HCT116 (cell line): ENCODE measurements at regions not wholly inside any gene's neighbourhood (a gene's known extent, or its start where the extent isn't known, plus 50 kb on each side); places are given as distances from the start of the nearest gene placed in this dataset.

ENCODE experiments used
- ATAC-seq: fragments of 200-7000 bp; cut with Tn5 transposase; 2 replicates; pipeline ENCODE4 v1.9.1; 2020; ENCODE audit warnings: mild to moderate bottlenecking, moderate library complexity
- BruUV-seq: library from RNA; stranded (reverse); fragments of 400-500 nt; replicated peaks from 2 replicates; lab custom pipeline; 2021; lab: Mats Ljungman, UMichigan
- CTCF ChIA-PET: fragments of 300-600 bp; sonication (Branson Sonifier 250); formaldehyde crosslinking; loops from one replicate; lab custom pipeline; 2021; ENCODE audit warnings: antibody characterized with exemption; lab: Charles Lee
- POLR2A ChIA-PET: fragments of 300-600, 350-600 bp; sonication (Branson Sonifier 250); formaldehyde crosslinking; loops from one replicate; lab custom pipeline; 2021; ENCODE audit warnings: antibody characterized with exemption; lab: Charles Lee
- RAD21 ChIA-PET, 2 experiments: fragments of 300-600 bp; sonication (Branson Sonifier 250); formaldehyde crosslinking; loops; one replicate each; lab custom pipeline; 2023; ENCODE audit warnings: low total read pairs in 2 of 2; ENCODE audit not compliant: uncharacterized antibody in 2 of 2, unreplicated experiment in 2 of 2, low non-redundant PET in 1 of 2; lab: Charles Lee
- DNase-seq: peaks from one replicate; pipeline ENCODE4 v3.0.0-alpha.2; 2010; ENCODE audit warnings: low read depth, low spot score
- H2AFZ ChIP-seq: fragments of 200-600 bp; shearing (Covaris generic), sonication (generic); 2 replicates; pipeline ENCODE4 v1.6.1; 2017; ENCODE audit warnings: low read depth, mixed run types, mixed read lengths, antibody characterized with exemption, low read length; ENCODE audit not compliant: poor library complexity, severe bottlenecking
- H3K27ac ChIP-seq: 2 replicates; pipeline ENCODE4 v1.5.1; 2012; ENCODE audit warnings: low read depth, low read length
- H3K27me3 ChIP-seq: fragments of 200-600 bp; sonication (generic); 2 replicates; pipeline ENCODE4 v1.6.1; 2016; ENCODE audit warnings: mixed run types, low read length, mixed read lengths; ENCODE audit not compliant: insufficient read depth
- H3K36me3 ChIP-seq, 2 experiments: fragments of 200-500 bp in 1 of 2; fragments of 200-600 bp in 1 of 2; sonication (Bioruptor generic) in 1 of 2; sonication (generic) in 1 of 2; 2 replicates each; pipeline versions ENCODE4 v1.5.1 to v1.6.1; 2014 to 2016; ENCODE audit warnings: low read length in 2 of 2, inconsistent platforms in 1 of 2, mixed read lengths in 1 of 2, mixed run types in 1 of 2; ENCODE audit not compliant: insufficient read depth in 2 of 2, control insufficient read depth in 1 of 2
- H3K4me1 ChIP-seq, 2 experiments: fragments of 200-600 bp in 1 of 2; sonication (generic) in 1 of 2; 2 replicates each; pipeline versions ENCODE4 v1.5.1 to v1.6.1; 2012 to 2017; ENCODE audit warnings: low read length in 2 of 2, inconsistent platforms in 1 of 2, mild to moderate bottlenecking in 1 of 2, mixed read lengths in 1 of 2, mixed run types in 1 of 2, moderate library complexity in 1 of 2; ENCODE audit not compliant: insufficient read depth in 2 of 2, control insufficient read depth in 1 of 2
- H3K4me2 ChIP-seq: fragments of 200-600 bp; sonication (generic); 2 replicates; pipeline ENCODE4 v1.6.1; 2017; ENCODE audit warnings: mixed run types, low read length, mixed read lengths
- H3K4me3 ChIP-seq, 2 experiments: fragments of 200-600 bp in 1 of 2; sonication (generic) in 1 of 2; replicated peaks in 1 of 2; 2 replicates each; pipeline ENCODE4 v1.5.1; 2011 to 2016; ENCODE audit warnings: low read length in 2 of 2, control low read depth in 1 of 2, low read depth in 1 of 2, mild to moderate bottlenecking in 1 of 2, mixed read lengths in 1 of 2, mixed run types in 1 of 2
- H3K79me2 ChIP-seq: fragments of 200-600 bp; sonication (generic); 2 replicates; pipeline ENCODE4 v1.6.1; 2017; ENCODE audit warnings: mild to moderate bottlenecking, mixed run types, low read length, moderate library complexity, mixed read lengths; ENCODE audit not compliant: insufficient read depth
- H3K9ac ChIP-seq: fragments of 200-600 bp; sonication (generic); 2 replicates; pipeline ENCODE4 v1.6.1; 2016; ENCODE audit warnings: low read length, mixed read lengths
- H3K9me2 ChIP-seq: fragments of 200-600 bp; sonication (generic), shearing (Covaris generic); 2 replicates; pipeline ENCODE4 v1.6.1; 2017; ENCODE audit warnings: mixed run types, mild to moderate bottlenecking, moderate library complexity; ENCODE audit not compliant: insufficient read depth
- H3K9me3 ChIP-seq, 2 experiments: fragments of 200-500 bp in 1 of 2; fragments of 200-600 bp in 1 of 2; sonication (Bioruptor generic) in 1 of 2; sonication (generic) in 1 of 2; 2 replicates each; pipeline ENCODE4 v1.6.1; 2014 to 2017; ENCODE audit warnings: low read length in 2 of 2, mixed read lengths in 2 of 2, inconsistent platforms in 1 of 2, low read depth in 1 of 2, mild to moderate bottlenecking in 1 of 2, mixed run types in 1 of 2, moderate library complexity in 1 of 2; ENCODE audit not compliant: control insufficient read depth in 1 of 2, insufficient read depth in 1 of 2
- H4K20me1 ChIP-seq: fragments of 200-600 bp; sonication (generic), shearing (Covaris generic); 2 replicates; pipeline ENCODE4 v1.6.1; 2017; ENCODE audit warnings: mixed run types, mild to moderate bottlenecking, moderate library complexity; ENCODE audit not compliant: insufficient read depth
- EGR1 ChIP-seq: IDR thresholded peaks from 2 replicates; pipeline ENCODE4 v1.6.1; 2012; ENCODE audit warnings: low read depth
- ELF1 ChIP-seq: IDR thresholded peaks from 2 replicates; pipeline ENCODE4 v1.6.1; 2012; ENCODE audit warnings: low read depth, borderline replicate concordance
- EZH2 ChIP-seq: fragments of 200-600 bp; sonication (generic); IDR thresholded peaks from 2 replicates; pipeline ENCODE4 v1.6.1; 2017; ENCODE audit warnings: antibody characterized with exemption, mixed run types
- FOSL1 ChIP-seq: IDR thresholded peaks from 2 replicates; pipeline ENCODE4 v1.6.1; 2012; ENCODE audit warnings: low read depth
- JUND ChIP-seq: IDR thresholded peaks from 2 replicates; pipeline ENCODE4 v1.6.1; 2012
- POLR2A ChIP-seq: IDR thresholded peaks from 2 replicates; pipeline ENCODE4 v1.7.0; 2011; ENCODE audit warnings: borderline replicate concordance; ENCODE audit not compliant: insufficient read depth, insufficient read length; ENCODE audit errors: extremely low read depth
- POLR2AphosphoS5 ChIP-seq: IDR thresholded peaks from 2 replicates; pipeline ENCODE4 v1.6.1; 2011; ENCODE audit warnings: mild to moderate bottlenecking, low read depth, low read length, moderate library complexity
- SIN3A ChIP-seq: IDR thresholded peaks from 2 replicates; pipeline ENCODE4 v1.6.1; 2012; ENCODE audit warnings: low read depth
- YY1 ChIP-seq: IDR thresholded peaks from 2 replicates; pipeline ENCODE4 v1.6.1; 2011; ENCODE audit warnings: low read length, low read depth, moderate library complexity, mild to moderate bottlenecking; ENCODE audit not compliant: insufficient replicate concordance; ENCODE audit errors: extremely low read depth
- ZFX ChIP-seq: fragments of 450-650 bp; IDR thresholded peaks from 2 replicates; pipeline ENCODE4 v1.6.1; 2017
- ZNF274 ChIP-seq: fragments of 200-500 bp; sonication (Bioruptor generic); IDR thresholded peaks from 2 replicates; pipeline ENCODE4 v1.6.1; 2014; ENCODE audit warnings: mild to moderate bottlenecking, low read depth, low read length, inconsistent platforms
- intact Hi-C: fragments of 100-400 bp; cut with micrococcal nuclease; formaldehyde crosslinking; loops from 2 replicates; pipeline ENCODE4 v1.10.0; 2022
- TF ChIP-seq, protein P1 (sequence below): IDR thresholded peaks from 2 replicates; pipeline ENCODE4 v1.6.1; 2011; ENCODE audit warnings: mild to moderate bottlenecking, low read length, moderate library complexity; ENCODE audit not compliant: insufficient replicate concordance; ENCODE audit errors: extremely low read depth
- TF ChIP-seq, protein P2 (sequence below): IDR thresholded peaks from 2 replicates; pipeline ENCODE4 v1.6.1; 2012
- TF ChIP-seq, protein P3 (sequence below): IDR thresholded peaks from 2 replicates; pipeline ENCODE4 v1.6.1; 2012
- TF ChIP-seq, protein P4 (sequence below): IDR thresholded peaks from 2 replicates; pipeline ENCODE4 v1.6.1; 2012; ENCODE audit warnings: low read depth

DNA sequence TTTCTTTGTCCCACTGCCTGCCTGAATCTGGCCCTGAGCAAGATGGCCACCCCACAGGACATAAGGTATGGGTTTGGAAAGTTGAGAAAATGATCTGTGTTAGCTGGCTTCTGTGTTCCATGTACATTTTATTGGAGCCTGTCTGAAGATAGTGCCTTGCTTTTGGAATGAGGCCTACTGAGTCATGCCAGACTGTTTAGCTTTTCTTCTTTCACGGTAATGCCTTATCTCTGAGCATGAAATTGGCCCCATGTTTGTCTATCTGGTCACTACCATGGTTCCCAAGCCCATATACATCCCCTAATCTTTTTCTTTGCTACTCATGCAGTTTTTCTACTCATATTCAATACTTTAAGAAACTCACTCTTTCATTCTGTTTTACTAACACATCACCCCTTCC lies 85.1 kb upstream of the LMO4 start:
- H3K4me1 ChIP-seq: no peaks in the 10 kb centered on the region
- H3K9me3 ChIP-seq: no peaks in the 10 kb centered on the region
- no peak overlapping the region for H3K9ac ChIP-seq
- no peak overlapping the region for H3K4me3 ChIP-seq
- RAD21 ChIA-PET: no interaction called here
- H2AFZ ChIP-seq: no peak overlapping the region
- no peaks in the 10 kb centered on the region for H3K9me2 ChIP-seq
- BruUV-seq: no TSS peak
- POLR2A ChIA-PET: no interaction called here
- TF ChIP-seq, protein P1, sequence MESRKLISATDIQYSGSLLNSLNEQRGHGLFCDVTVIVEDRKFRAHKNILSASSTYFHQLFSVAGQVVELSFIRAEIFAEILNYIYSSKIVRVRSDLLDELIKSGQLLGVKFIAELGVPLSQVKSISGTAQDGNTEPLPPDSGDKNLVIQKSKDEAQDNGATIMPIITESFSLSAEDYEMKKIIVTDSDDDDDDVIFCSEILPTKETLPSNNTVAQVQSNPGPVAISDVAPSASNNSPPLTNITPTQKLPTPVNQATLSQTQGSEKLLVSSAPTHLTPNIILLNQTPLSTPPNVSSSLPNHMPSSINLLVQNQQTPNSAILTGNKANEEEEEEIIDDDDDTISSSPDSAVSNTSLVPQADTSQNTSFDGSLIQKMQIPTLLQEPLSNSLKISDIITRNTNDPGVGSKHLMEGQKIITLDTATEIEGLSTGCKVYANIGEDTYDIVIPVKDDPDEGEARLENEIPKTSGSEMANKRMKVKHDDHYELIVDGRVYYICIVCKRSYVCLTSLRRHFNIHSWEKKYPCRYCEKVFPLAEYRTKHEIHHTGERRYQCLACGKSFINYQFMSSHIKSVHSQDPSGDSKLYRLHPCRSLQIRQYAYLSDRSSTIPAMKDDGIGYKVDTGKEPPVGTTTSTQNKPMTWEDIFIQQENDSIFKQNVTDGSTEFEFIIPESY: no peak
- no peak for TF ChIP-seq SIN3A
- TF ChIP-seq EGR1: no peak
- TF ChIP-seq FOSL1: no peak
- intact Hi-C loops: no loop called here
- no peak for ATAC-seq
- H3K4me2 ChIP-seq: no peak overlapping the region
- CTCF ChIA-PET: no interaction called here
- H3K27ac ChIP-seq: no peak overlapping the region
- no peaks in the 10 kb centered on the region for H4K20me1 ChIP-seq
- H3K79me2 ChIP-seq: no peaks in the 10 kb centered on the region
- H3K27me3 ChIP-seq: no peaks in the 10 kb centered on the region
- no peaks in the 10 kb centered on the region for H3K36me3 ChIP-seq
- no peak for DNase-seq

DNA sequence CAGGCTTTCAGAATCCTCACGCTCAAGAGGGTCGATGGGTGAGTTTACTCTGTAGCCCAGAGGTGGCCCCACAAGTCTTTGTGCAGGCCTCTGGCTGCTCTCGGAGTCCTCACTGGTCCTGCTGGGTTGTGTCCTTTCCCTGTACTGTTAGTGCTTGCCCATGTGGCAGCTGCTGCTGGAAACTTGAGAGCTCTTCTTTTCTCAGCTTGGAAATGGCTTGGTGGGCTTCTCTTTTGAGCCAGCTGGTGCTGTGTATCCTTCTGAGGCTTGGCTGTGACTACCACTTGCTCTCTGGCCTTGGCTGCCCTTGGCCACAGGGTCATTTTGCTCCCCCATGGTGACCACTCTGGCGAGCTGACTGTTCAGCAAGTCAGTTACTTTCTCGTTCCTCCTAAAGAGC lies 82.2 kb upstream of the LMO4 start:
- Histone ChIP-seq H3K27me3 (no peaks in the 10 kb centered on the region), H3K9ac (no peak overlapping the region), H3K4me2 (no peak overlapping the region), H3K79me2 (no peaks in the 10 kb centered on the region), H3K27ac (no peak overlapping the region), H3K4me1 (peaks cover 0 to 12% of the 10 kb centered on the region in 2 experiments; a peak in 2 of 4 replicates), H4K20me1 (no peaks in the 10 kb centered on the region), H3K9me2 (no peaks in the 10 kb centered on the region), H3K9me3 (no peaks in the 10 kb centered on the region), H3K4me3 (no peak overlapping the region), H2AFZ (no peak overlapping the region), H3K36me3 (no peaks in the 10 kb centered on the region)
- intact Hi-C loops: no loop called here
- ChIA-PET POLR2A (no interaction called here), CTCF (no interaction called here), RAD21 (no interaction called here)
- BruUV-seq: no TSS peak
- DNase-seq (no peak), ATAC-seq (no peak)
- TF ChIP-seq, protein P2, sequence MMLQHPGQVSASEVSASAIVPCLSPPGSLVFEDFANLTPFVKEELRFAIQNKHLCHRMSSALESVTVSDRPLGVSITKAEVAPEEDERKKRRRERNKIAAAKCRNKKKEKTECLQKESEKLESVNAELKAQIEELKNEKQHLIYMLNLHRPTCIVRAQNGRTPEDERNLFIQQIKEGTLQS: no peak
- TF ChIP-seq, protein P3, sequence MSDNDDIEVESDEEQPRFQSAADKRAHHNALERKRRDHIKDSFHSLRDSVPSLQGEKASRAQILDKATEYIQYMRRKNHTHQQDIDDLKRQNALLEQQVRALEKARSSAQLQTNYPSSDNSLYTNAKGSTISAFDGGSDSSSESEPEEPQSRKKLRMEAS: no peak
- TF ChIP-seq, protein P4, sequence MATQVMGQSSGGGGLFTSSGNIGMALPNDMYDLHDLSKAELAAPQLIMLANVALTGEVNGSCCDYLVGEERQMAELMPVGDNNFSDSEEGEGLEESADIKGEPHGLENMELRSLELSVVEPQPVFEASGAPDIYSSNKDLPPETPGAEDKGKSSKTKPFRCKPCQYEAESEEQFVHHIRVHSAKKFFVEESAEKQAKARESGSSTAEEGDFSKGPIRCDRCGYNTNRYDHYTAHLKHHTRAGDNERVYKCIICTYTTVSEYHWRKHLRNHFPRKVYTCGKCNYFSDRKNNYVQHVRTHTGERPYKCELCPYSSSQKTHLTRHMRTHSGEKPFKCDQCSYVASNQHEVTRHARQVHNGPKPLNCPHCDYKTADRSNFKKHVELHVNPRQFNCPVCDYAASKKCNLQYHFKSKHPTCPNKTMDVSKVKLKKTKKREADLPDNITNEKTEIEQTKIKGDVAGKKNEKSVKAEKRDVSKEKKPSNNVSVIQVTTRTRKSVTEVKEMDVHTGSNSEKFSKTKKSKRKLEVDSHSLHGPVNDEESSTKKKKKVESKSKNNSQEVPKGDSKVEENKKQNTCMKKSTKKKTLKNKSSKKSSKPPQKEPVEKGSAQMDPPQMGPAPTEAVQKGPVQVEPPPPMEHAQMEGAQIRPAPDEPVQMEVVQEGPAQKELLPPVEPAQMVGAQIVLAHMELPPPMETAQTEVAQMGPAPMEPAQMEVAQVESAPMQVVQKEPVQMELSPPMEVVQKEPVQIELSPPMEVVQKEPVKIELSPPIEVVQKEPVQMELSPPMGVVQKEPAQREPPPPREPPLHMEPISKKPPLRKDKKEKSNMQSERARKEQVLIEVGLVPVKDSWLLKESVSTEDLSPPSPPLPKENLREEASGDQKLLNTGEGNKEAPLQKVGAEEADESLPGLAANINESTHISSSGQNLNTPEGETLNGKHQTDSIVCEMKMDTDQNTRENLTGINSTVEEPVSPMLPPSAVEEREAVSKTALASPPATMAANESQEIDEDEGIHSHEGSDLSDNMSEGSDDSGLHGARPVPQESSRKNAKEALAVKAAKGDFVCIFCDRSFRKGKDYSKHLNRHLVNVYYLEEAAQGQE: no peak
- TF ChIP-seq YY1 (no peak), EZH2 (no peak), ZNF274 (no peak), JUND (no peak), ZFX (no peak), ELF1 (no peak), POLR2A (no peak), POLR2AphosphoS5 (no peak)
